Thyroid gland (tissue), 4 donors: ENCODE measurements at regions not wholly inside any gene's neighbourhood (a gene's known extent, or its start where the extent isn't known, plus 50 kb on each side); places are given as distances from the start of the nearest gene placed in this dataset.

Source experiments
- DNase-seq, 2 donors: peaks; one replicate each; pipeline ENCODE4 v3.0.0-alpha.2; 2019
- H3K27ac ChIP-seq, 3 donors: fragments of 200-600 bp; sonication (generic); 1 replicate in 2 of 3; 2 replicates in 1 of 3; pipeline ENCODE4 v1.5.1; 2016 to 2019; ENCODE audit warnings: mild to moderate bottlenecking in 1 of 3, moderate library complexity in 1 of 3
- H3K27me3 ChIP-seq: fragments of 200-600 bp; sonication (generic); one replicate; pipeline ENCODE4 v1.5.1; 2019
- H3K36me3 ChIP-seq, 2 donors: fragments of 200-600 bp; sonication (generic); one replicate each; pipeline ENCODE4 v1.5.1; 2016 to 2019
- H3K4me1 ChIP-seq, 2 donors: fragments of 200-600 bp; sonication (generic); one replicate each; pipeline ENCODE4 v1.5.1; 2017 to 2019
- H3K4me3 ChIP-seq, 3 donors: fragments of 200-600 bp; sonication (generic); replicated peaks in 1 of 3; 1 replicate in 2 of 3; 2 replicates in 1 of 3; pipeline ENCODE4 v1.5.1; 2016; ENCODE audit warnings: mild to moderate bottlenecking in 1 of 3
- H3K9me3 ChIP-seq: fragments of 200-600 bp; sonication (generic); one replicate; pipeline ENCODE4 v1.5.1; 2017
- POLR2A ChIP-seq, 2 donors: fragments of 450-650 bp; IDR thresholded peaks; one replicate each; pipeline ENCODE4 v1.6.1; 2017; ENCODE audit warnings: antibody characterized with exemption in 2 of 2, mild to moderate bottlenecking in 2 of 2, moderate library complexity in 1 of 2
- WGBS, 2 donors: methylation state at CpG; one replicate each; pipeline ENCODE4 v1.1.5; 2017; 5-methylcytosine and 5-hydroxymethylcytosine counted together
- intact Hi-C: fragments of 100-400 bp; cut with DNase I; formaldehyde crosslinking; loops from one replicate; pipeline ENCODE4 v1.15.1; 2023
- TF ChIP-seq, protein P1 (sequence below), 6 experiments: fragments of 200-600 bp in 3 of 6; fragments of 450-650 bp in 3 of 6; sonication (generic) in 3 of 6; IDR thresholded peaks; one replicate each; pipeline ENCODE4 v1.5.1; 2016 to 2019; ENCODE audit warnings: antibody characterized with exemption in 6 of 6, mild to moderate bottlenecking in 2 of 6, inconsistent platforms in 1 of 6, moderate library complexity in 1 of 6

DNA sequence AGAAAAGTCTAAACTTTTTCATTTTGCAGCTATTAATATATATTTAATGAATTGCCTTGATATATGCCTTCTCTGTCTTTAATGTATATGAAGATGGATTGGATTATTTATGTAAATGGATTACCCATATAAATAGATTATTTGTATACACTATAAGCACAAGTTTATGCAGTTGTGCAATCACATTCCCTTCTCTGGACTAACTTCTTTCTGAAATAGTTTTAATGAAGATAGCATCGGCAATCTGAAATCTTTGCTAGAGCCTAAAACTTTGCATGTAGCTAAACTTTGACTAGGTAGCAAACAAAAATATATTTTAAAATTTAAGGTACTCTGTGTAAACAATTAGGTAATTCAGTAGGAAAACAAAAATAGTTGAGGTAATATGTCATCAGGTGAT, 127.8 kb downstream of the PCDH7 start:
- 93 to 94% methylated on average over 1 of the region's 1 CpG for WGBS, 2 donors
- Histone ChIP-seq H3K27ac (no peak overlapping the region), H3K9me3 (no peaks in the 10 kb centered on the region), H3K27me3 (no peaks in the 10 kb centered on the region), H3K36me3 (no peaks in the 10 kb centered on the region), H3K4me3 (no peak overlapping the region), H3K4me1 (peaks cover 0 to 7% of the 10 kb centered on the region in 2 donors)
- intact Hi-C loops, result no loop called here
- DNase-seq, result no peak
- TF ChIP-seq, protein P1, sequence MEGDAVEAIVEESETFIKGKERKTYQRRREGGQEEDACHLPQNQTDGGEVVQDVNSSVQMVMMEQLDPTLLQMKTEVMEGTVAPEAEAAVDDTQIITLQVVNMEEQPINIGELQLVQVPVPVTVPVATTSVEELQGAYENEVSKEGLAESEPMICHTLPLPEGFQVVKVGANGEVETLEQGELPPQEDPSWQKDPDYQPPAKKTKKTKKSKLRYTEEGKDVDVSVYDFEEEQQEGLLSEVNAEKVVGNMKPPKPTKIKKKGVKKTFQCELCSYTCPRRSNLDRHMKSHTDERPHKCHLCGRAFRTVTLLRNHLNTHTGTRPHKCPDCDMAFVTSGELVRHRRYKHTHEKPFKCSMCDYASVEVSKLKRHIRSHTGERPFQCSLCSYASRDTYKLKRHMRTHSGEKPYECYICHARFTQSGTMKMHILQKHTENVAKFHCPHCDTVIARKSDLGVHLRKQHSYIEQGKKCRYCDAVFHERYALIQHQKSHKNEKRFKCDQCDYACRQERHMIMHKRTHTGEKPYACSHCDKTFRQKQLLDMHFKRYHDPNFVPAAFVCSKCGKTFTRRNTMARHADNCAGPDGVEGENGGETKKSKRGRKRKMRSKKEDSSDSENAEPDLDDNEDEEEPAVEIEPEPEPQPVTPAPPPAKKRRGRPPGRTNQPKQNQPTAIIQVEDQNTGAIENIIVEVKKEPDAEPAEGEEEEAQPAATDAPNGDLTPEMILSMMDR (IDR thresholded peaks at IDR 0.05), result no peak
- no peak for TF ChIP-seq POLR2A (IDR thresholded peaks at IDR 0.05)

DNA sequence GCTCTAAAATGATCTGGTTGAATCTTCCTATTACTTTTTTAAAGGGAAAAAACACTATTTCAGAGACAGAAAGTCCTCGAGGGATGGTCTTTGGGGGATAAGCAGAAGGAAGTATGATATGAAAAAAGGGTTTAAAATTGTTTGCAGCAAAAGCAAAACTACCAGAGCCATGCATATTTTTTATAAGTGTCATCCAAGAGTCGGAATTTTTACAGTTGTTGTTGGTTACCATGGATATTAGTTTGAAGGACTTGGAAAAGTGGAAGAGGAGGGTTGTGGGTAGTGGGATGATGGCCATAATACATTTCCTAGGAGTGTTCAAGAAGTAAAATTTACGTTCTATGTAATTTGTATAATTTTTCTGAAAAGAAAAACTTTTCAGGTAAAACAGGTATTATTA, 134.4 kb downstream of the PCDH7 start:
- Histone ChIP-seq H3K4me1 (no peaks in the 10 kb centered on the region), H3K36me3 (no peaks in the 10 kb centered on the region), H3K27me3 (no peaks in the 10 kb centered on the region), H3K9me3 (no peaks in the 10 kb centered on the region), H3K27ac (no peak overlapping the region), H3K4me3 (no peak overlapping the region)
- DNase-seq, result no peak
- 63 to 69% methylated on average over 3 of the region's 3 CpGs for WGBS, 2 donors
- TF ChIP-seq POLR2A (IDR thresholded peaks at IDR 0.05), result no peak
- TF ChIP-seq, protein P1 (IDR thresholded peaks at IDR 0.05), result no peak
- intact Hi-C loops, result no loop called here

DNA sequence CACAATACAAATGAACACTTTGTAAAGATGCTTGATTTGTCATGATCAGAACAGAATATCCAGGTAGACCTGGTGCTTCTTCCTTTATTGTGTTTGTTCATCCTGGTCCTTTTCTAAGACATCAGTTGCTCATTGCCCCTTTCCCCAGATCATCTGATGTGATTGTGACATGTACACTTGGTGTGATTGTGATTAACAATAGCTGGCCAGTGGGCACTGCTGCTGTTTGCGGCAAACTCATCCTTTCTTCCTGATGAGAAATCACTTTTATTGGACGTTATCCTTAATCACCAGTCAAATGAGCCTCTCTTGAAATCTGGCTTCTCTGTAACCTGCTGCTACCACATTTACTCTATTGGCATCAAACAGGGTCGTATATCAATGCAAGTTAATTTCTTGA, 135.1 kb downstream of the PCDH7 start:
- Histone ChIP-seq H3K36me3 (no peaks in the 10 kb centered on the region), H3K4me1 (no peaks in the 10 kb centered on the region), H3K27me3 (no peaks in the 10 kb centered on the region), H3K9me3 (no peaks in the 10 kb centered on the region), H3K27ac (no peak overlapping the region), H3K4me3 (no peak overlapping the region)
- 91 to 92% methylated on average over 3 of the region's 3 CpGs for WGBS, 2 donors
- intact Hi-C loops, result no loop called here
- TF ChIP-seq, protein P1 (IDR thresholded peaks at IDR 0.05), result no peak
- no peak for TF ChIP-seq POLR2A (IDR thresholded peaks at IDR 0.05)
- DNase-seq, result no peak

DNA sequence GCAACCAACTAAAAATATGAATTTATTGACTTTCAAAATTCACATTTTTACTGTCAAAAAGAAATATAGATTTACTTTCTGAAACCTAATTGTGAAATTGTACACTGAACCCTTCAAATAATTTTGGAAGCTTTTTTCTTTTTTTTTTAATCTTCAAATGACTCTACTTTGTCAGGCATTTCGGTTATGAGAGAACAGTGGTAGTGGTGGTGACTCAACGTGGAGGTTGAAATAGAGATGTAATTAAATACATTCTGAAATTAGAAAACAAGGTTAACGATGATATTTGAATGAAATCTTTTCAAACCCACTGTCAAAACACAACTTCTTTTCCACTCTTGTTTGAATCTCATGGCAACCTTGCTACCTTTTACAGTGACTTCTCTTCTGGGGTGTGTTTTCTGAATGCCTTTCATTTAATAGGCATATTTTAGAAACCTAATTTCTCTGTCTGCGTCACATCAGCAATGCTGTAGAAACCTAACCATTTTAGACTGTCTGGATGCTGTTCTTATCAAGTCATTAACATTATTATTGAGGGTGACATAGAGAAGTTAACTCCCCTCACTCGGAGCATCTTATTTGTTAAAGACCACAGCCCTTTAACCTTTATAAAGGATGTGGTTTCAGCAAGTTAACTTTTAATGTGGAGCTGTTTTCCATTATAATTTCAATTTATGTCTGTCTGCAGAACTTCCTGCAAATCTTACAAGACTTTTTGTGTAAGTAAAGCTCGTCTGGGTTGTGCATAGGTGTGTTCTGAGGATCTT, 136.8 kb downstream of the PCDH7 start:
- TF ChIP-seq, protein P1 (IDR thresholded peaks at IDR 0.05), result no peak
- TF ChIP-seq POLR2A (IDR thresholded peaks at IDR 0.05), result no peak

DNA sequence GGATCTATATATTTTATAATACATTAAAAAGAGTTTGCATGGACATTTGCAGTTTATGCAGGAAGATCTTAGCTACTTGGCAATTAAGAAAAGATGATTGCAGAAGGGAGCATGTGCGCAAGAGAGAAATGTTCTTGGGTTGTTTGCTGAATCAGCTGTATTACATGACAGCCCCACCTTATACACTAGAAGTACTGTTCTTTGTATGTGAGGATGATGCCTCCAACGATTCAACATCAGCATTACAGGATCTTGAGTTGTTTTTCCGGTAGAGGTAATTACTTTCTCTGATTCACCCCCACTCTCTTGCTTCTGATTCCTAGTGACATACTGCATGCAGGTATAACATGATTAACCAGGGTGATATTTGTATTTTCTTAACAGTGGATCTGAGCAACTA, 140.8 kb downstream of the PCDH7 start:
- no peaks in the 10 kb centered on the region for H3K27me3 ChIP-seq
- TF ChIP-seq POLR2A (IDR thresholded peaks at IDR 0.05), result no peak
- TF ChIP-seq, protein P1 (IDR thresholded peaks at IDR 0.05), result no peak
- H3K4me1 ChIP-seq, result no peaks in the 10 kb centered on the region
- intact Hi-C loops, result no loop called here
- WGBS, 2 donors, result 78 to 79% methylated on average over 3 of the region's 3 CpGs
- H3K9me3 ChIP-seq, result no peaks in the 10 kb centered on the region
- DNase-seq, result no peak
- H3K27ac ChIP-seq, result no peak overlapping the region
- no peak overlapping the region for H3K4me3 ChIP-seq
- no peaks in the 10 kb centered on the region for H3K36me3 ChIP-seq

More for the DNA sequence above, 136.8 kb downstream of the PCDH7 start:
- H3K27ac ChIP-seq, result no peak overlapping the region
- H3K4me1 ChIP-seq, result no peaks in the 10 kb centered on the region
- H3K9me3 ChIP-seq, result no peaks in the 10 kb centered on the region
- WGBS, 2 donors, result 82 to 87% methylated on average over 6 of the region's 6 CpGs
- no peak overlapping the region for H3K4me3 ChIP-seq
- H3K27me3 ChIP-seq, result no peaks in the 10 kb centered on the region
- intact Hi-C loops, result no loop called here
- H3K36me3 ChIP-seq, result no peaks in the 10 kb centered on the region
- no peak for DNase-seq
